Activated T-cell treated with anti-CD3 and anti-CD28 coated beads for 48 hours (primary cell): ENCODE measurements at regions not wholly inside any gene's neighbourhood (a gene's known extent, or its start where the extent isn't known, plus 50 kb on each side); places are given as distances from the start of the nearest gene placed in this dataset.

Experiments used
- DNase-seq: peaks from one replicate; pipeline ENCODE4 v3.0.0-alpha.2; 2020; ENCODE audit warnings: low read depth

GRCh38 chr2:81196383-81196851 is 891.9 kb upstream of the LRRTM1 start:
- DNase-seq, result no peak

- no peak for DNase-seq
Measured at GRCh38 chr2:81195774-81196382, 891.3 kb upstream of the LRRTM1 start.

GRCh38 chr2:81195017-81195773 is 890.6 kb upstream of the LRRTM1 start:
- no peak for DNase-seq

GRCh38 chr2:81194581-81194980 is 890.0 kb upstream of the LRRTM1 start:
- no peak for DNase-seq

GRCh38 chr2:81194176-81194575 is 889.6 kb upstream of the LRRTM1 start:
- DNase-seq, result no peak

- no peak for DNase-seq
Measured at GRCh38 chr2:81181845-81182244, 877.3 kb upstream of the LRRTM1 start.

GRCh38 chr2:81171447-81171846 is 866.9 kb upstream of the LRRTM1 start:
- DNase-seq, result no peak

- DNase-seq, result no peak
Measured at GRCh38 chr2:81163583-81163982, 859.0 kb upstream of the LRRTM1 start.

- DNase-seq, result no peak
Measured at GRCh38 chr2:81158505-81158904, 854.0 kb upstream of the LRRTM1 start.

- DNase-seq, result no peak
Measured at GRCh38 chr2:81148323-81148722, 843.8 kb upstream of the LRRTM1 start.

GRCh38 chr2:81136296-81136695 is 831.7 kb upstream of the LRRTM1 start:
- DNase-seq, result no peak

- no peak for DNase-seq
Measured at GRCh38 chr2:81097361-81097760, 792.8 kb upstream of the LRRTM1 start.

GRCh38 chr2:81093031-81093430 is 788.5 kb upstream of the LRRTM1 start:
- DNase-seq, result no peak

GRCh38 chr2:81087646-81088045 is 783.1 kb upstream of the LRRTM1 start:
- no peak for DNase-seq

- no peak for DNase-seq
Measured at GRCh38 chr2:81084101-81084500, 779.5 kb upstream of the LRRTM1 start.

- DNase-seq, result no peak
Measured at GRCh38 chr2:81078631-81079030, 774.1 kb upstream of the LRRTM1 start.

- no peak for DNase-seq
Measured at GRCh38 chr2:81078102-81078501, 773.5 kb upstream of the LRRTM1 start.

GRCh38 chr2:81077396-81077795 is 772.8 kb upstream of the LRRTM1 start:
- DNase-seq, result no peak

GRCh38 chr2:81073412-81073811 is 768.9 kb upstream of the LRRTM1 start:
- no peak for DNase-seq

GRCh38 chr2:81068144-81068543 is 763.6 kb upstream of the LRRTM1 start:
- no peak for DNase-seq

GRCh38 chr2:81061016-81061415 is 756.5 kb upstream of the LRRTM1 start:
- DNase-seq, result no peak

- DNase-seq, result no peak
Measured at GRCh38 chr2:81050580-81051095, 746.1 kb upstream of the LRRTM1 start.

GRCh38 chr2:81043681-81044080 is 739.1 kb upstream of the LRRTM1 start:
- DNase-seq, result no peak

- DNase-seq, result no peak
Measured at GRCh38 chr2:81007104-81007503, 702.6 kb upstream of the LRRTM1 start.
